ENCODE measurements at regions not wholly inside any gene's neighbourhood (a gene's known extent, or its start where the extent isn't known, plus 50 kb on each side); places are given as distances from the start of the nearest gene placed in this dataset.

GRCh38 chr3:152160350-152161011, 108.2 kb upstream of the MBNL1 start:
- H4K20me1 ChIP-seq (ENCODE audit: insufficient read depth) = no peaks in the 10 kb centered on the region
- no peaks in the 10 kb centered on the region for H3K4me1 ChIP-seq (ENCODE audit: low read depth, poor library complexity, severe bottlenecking)
- no peak overlapping the region for H3K4me3 ChIP-seq (IDR thresholded peaks at IDR 0.05; ENCODE audit: insufficient read depth, low read depth, low read length)
- no peak overlapping the region for H3K27ac ChIP-seq
- H3K27me3 ChIP-seq (ENCODE audit: insufficient read depth, low read depth) = no peaks in the 10 kb centered on the region
- no peak overlapping the region for H3K9ac ChIP-seq
- H3K36me3 ChIP-seq (ENCODE audit: insufficient read depth) = no peaks in the 10 kb centered on the region
- TF ChIP-seq CTCF (conservative IDR thresholded peaks at IDR 0.05; ENCODE audit: low read depth, low read length) = no peak
- no peak overlapping the region for H3K4me2 ChIP-seq
- no peak overlapping the region for H2AFZ ChIP-seq (ENCODE audit: low read depth)
- H3K79me2 ChIP-seq (ENCODE audit: insufficient read depth, low read depth) = no peaks in the 10 kb centered on the region

- H3K79me2 ChIP-seq (ENCODE audit: insufficient read depth, low read depth) = no peaks in the 10 kb centered on the region
- no peak overlapping the region for H3K9ac ChIP-seq
- H2AFZ ChIP-seq (ENCODE audit: low read depth) = no peak overlapping the region
- H3K36me3 ChIP-seq (ENCODE audit: insufficient read depth) = 0 out of 2 replicates have a peak, but pooled peaks cover 3% of the 10 kb centered on the region
- H3K27me3 ChIP-seq (ENCODE audit: insufficient read depth, low read depth) = no peaks in the 10 kb centered on the region
- no peak overlapping the region for H3K4me2 ChIP-seq
- no peaks in the 10 kb centered on the region for H3K4me1 ChIP-seq (ENCODE audit: low read depth, poor library complexity, severe bottlenecking)
- H4K20me1 ChIP-seq (ENCODE audit: insufficient read depth) = no peaks in the 10 kb centered on the region
- TF ChIP-seq CTCF (conservative IDR thresholded peaks at IDR 0.05; ENCODE audit: low read depth, low read length) = no peak
- H3K4me3 ChIP-seq (IDR thresholded peaks at IDR 0.05; ENCODE audit: insufficient read depth, low read depth, low read length) = no peak overlapping the region
- H3K27ac ChIP-seq = no peak overlapping the region
Measured at GRCh38 chr3:152172460-152172859, 96.3 kb upstream of the MBNL1 start.

- Histone ChIP-seq H3K4me3 (IDR thresholded peaks at IDR 0.05; ENCODE audit: insufficient read depth, low read depth, low read length) (no peak overlapping the region), H3K27me3 (ENCODE audit: insufficient read depth, low read depth) (no peaks in the 10 kb centered on the region), H3K79me2 (ENCODE audit: insufficient read depth, low read depth) (no peaks in the 10 kb centered on the region), H3K4me1 (ENCODE audit: low read depth, poor library complexity, severe bottlenecking) (no peaks in the 10 kb centered on the region), H3K27ac (no peak overlapping the region), H2AFZ (ENCODE audit: low read depth) (no peak overlapping the region), H3K9ac (no peak overlapping the region), H3K4me2 (no peak overlapping the region), H4K20me1 (ENCODE audit: insufficient read depth) (no peaks in the 10 kb centered on the region), H3K36me3 (ENCODE audit: insufficient read depth) (0 out of 2 replicates have a peak, but pooled peaks cover 3% of the 10 kb centered on the region)
- TF ChIP-seq CTCF (conservative IDR thresholded peaks at IDR 0.05; ENCODE audit: low read depth, low read length) = no peak
Measured at GRCh38 chr3:152173627-152174026, 95.1 kb upstream of the MBNL1 start.

- no peak for TF ChIP-seq CTCF (conservative IDR thresholded peaks at IDR 0.05; ENCODE audit: low read depth, low read length)
- Histone ChIP-seq H3K27me3 (ENCODE audit: insufficient read depth, low read depth) (no peaks in the 10 kb centered on the region), H3K36me3 (ENCODE audit: insufficient read depth) (0 out of 2 replicates have a peak, but pooled peaks cover 3% of the 10 kb centered on the region), H3K4me1 (ENCODE audit: low read depth, poor library complexity, severe bottlenecking) (no peaks in the 10 kb centered on the region), H4K20me1 (ENCODE audit: insufficient read depth) (no peaks in the 10 kb centered on the region), H3K27ac (no peak overlapping the region), H2AFZ (ENCODE audit: low read depth) (no peak overlapping the region), H3K4me3 (IDR thresholded peaks at IDR 0.05; ENCODE audit: insufficient read depth, low read depth, low read length) (no peak overlapping the region), H3K79me2 (ENCODE audit: insufficient read depth, low read depth) (no peaks in the 10 kb centered on the region), H3K4me2 (no peak overlapping the region), H3K9ac (no peak overlapping the region)
Measured at GRCh38 chr3:152174876-152175527, 93.7 kb upstream of the MBNL1 start.

Data from KMS-11 (cell line).